ENCODE measurements at regions not wholly inside any gene's neighbourhood (a gene's known extent, or its start where the extent isn't known, plus 50 kb on each side); places are given as distances from the start of the nearest gene placed in this dataset.

DNA sequence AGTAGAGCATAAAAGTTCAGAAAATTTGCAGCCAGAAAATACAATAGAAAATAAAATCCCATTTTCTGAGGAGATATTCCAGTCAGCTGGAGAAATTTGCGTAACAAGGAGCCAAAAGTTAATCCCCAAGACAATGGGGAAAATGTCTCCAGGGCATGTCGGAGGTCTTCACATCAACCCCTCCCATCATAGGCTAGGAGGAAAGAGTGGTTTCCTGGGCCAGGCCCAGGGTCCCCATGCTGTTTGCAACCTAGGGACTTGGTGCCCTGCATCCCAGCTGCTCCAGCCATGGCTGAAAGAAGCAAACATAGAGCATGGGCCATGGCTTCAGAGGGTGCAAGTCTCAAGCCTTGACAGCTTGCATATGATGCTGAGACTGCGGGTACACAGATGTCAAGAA is 255.0 kb downstream of the DTWD2 start:
- Histone ChIP-seq H3K27me3 (ENCODE audit: insufficient read depth, low read depth, low read length) (no peaks in the 10 kb centered on the region), H3K36me3 (ENCODE audit: insufficient read depth, low read length) (no peaks in the 10 kb centered on the region), H3K9me2 (ENCODE audit: insufficient read depth, low read length) (no peaks in the 10 kb centered on the region), H3K4me2 (ENCODE audit: low read length) (no peak overlapping the region), H3K27ac (ENCODE audit: low read length) (no peak overlapping the region), H4K20me1 (ENCODE audit: insufficient read depth) (no peaks in the 10 kb centered on the region), H3K4me3 (ENCODE audit: low read length) (no peak overlapping the region), H3F3A (ENCODE audit: insufficient read depth, low read length, poor library complexity, severe bottlenecking) (no peaks in the 10 kb centered on the region), H3K9ac (ENCODE audit: low read length) (no peak overlapping the region), H3K79me2 (replicated peaks; ENCODE audit: insufficient read depth, low read length) (no peaks in the 10 kb centered on the region), H2AFZ (ENCODE audit: low read depth, low read length) (no peak overlapping the region), H3K9me3 (ENCODE audit: low read length) (no peaks in the 10 kb centered on the region)
- TF ChIP-seq SMC3 (conservative IDR thresholded peaks at IDR 0.05; ENCODE audit: poor library complexity) (no peak), MXI1 (conservative IDR thresholded peaks at IDR 0.05; ENCODE audit: poor library complexity, severe bottlenecking) (no peak), RAD21 (conservative IDR thresholded peaks at IDR 0.05) (no peak), REST (IDR thresholded peaks at IDR 0.05; ENCODE audit: borderline replicate concordance) (no peak), POLR2AphosphoS5 (IDR thresholded peaks at IDR 0.05) (no peak), EP300 (conservative IDR thresholded peaks at IDR 0.05; ENCODE audit: poor library complexity, severe bottlenecking) (no peak), EZH2 (IDR thresholded peaks at IDR 0.05; ENCODE audit: borderline replicate concordance, insufficient read depth, low read length, poor library complexity, severe bottlenecking) (no peak), TAF1 (IDR thresholded peaks at IDR 0.05; ENCODE audit: low read depth) (no peak)
- TF ChIP-seq, protein P1, sequence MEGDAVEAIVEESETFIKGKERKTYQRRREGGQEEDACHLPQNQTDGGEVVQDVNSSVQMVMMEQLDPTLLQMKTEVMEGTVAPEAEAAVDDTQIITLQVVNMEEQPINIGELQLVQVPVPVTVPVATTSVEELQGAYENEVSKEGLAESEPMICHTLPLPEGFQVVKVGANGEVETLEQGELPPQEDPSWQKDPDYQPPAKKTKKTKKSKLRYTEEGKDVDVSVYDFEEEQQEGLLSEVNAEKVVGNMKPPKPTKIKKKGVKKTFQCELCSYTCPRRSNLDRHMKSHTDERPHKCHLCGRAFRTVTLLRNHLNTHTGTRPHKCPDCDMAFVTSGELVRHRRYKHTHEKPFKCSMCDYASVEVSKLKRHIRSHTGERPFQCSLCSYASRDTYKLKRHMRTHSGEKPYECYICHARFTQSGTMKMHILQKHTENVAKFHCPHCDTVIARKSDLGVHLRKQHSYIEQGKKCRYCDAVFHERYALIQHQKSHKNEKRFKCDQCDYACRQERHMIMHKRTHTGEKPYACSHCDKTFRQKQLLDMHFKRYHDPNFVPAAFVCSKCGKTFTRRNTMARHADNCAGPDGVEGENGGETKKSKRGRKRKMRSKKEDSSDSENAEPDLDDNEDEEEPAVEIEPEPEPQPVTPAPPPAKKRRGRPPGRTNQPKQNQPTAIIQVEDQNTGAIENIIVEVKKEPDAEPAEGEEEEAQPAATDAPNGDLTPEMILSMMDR (IDR thresholded peaks at IDR 0.05; ENCODE audit: poor library complexity, severe bottlenecking), result no peak

- H2AFZ ChIP-seq (ENCODE audit: low read depth, low read length), result no peak overlapping the region
- no peak overlapping the region for H3K4me2 ChIP-seq (ENCODE audit: low read length)
Observed at GRCh38 chr5:118728191-118728590, 260.2 kb downstream of the DTWD2 start.

More at GRCh38 chr5:118728191-118728590, 260.2 kb downstream of the DTWD2 start:
- no peaks in the 10 kb centered on the region for H3K79me2 ChIP-seq (replicated peaks; ENCODE audit: insufficient read depth, low read length)
- TF ChIP-seq EP300 (conservative IDR thresholded peaks at IDR 0.05; ENCODE audit: poor library complexity, severe bottlenecking) (no peak), SMC3 (conservative IDR thresholded peaks at IDR 0.05; ENCODE audit: poor library complexity) (no peak), REST (IDR thresholded peaks at IDR 0.05; ENCODE audit: borderline replicate concordance) (no peak), EZH2 (IDR thresholded peaks at IDR 0.05; ENCODE audit: borderline replicate concordance, insufficient read depth, low read length, poor library complexity, severe bottlenecking) (no peak), POLR2AphosphoS5 (IDR thresholded peaks at IDR 0.05) (no peak), RAD21 (conservative IDR thresholded peaks at IDR 0.05) (no peak), TAF1 (IDR thresholded peaks at IDR 0.05; ENCODE audit: low read depth) (no peak), MXI1 (conservative IDR thresholded peaks at IDR 0.05; ENCODE audit: poor library complexity, severe bottlenecking) (no peak)
- TF ChIP-seq, protein P1 (IDR thresholded peaks at IDR 0.05; ENCODE audit: poor library complexity, severe bottlenecking), result no peak
- H3K27me3 ChIP-seq (ENCODE audit: insufficient read depth, low read depth, low read length), result no peaks in the 10 kb centered on the region
- H3K9me2 ChIP-seq (ENCODE audit: insufficient read depth, low read length), result no peaks in the 10 kb centered on the region
- H3K27ac ChIP-seq (ENCODE audit: low read length), result no peak overlapping the region
- no peak overlapping the region for H3K4me3 ChIP-seq (ENCODE audit: low read length)
- H3K36me3 ChIP-seq (ENCODE audit: insufficient read depth, low read length), result no peaks in the 10 kb centered on the region
- no peaks in the 10 kb centered on the region for H4K20me1 ChIP-seq (ENCODE audit: insufficient read depth)
- H3K9ac ChIP-seq (ENCODE audit: low read length), result no peak overlapping the region
- no peaks in the 10 kb centered on the region for H3F3A ChIP-seq (ENCODE audit: insufficient read depth, low read length, poor library complexity, severe bottlenecking)
- no peaks in the 10 kb centered on the region for H3K9me3 ChIP-seq (ENCODE audit: low read length)
